Keratinocyte (primary cell): ENCODE measurements at regions not wholly inside any gene's neighbourhood (a gene's known extent, or its start where the extent isn't known, plus 50 kb on each side); places are given as distances from the start of the nearest gene placed in this dataset.

ENCODE experiments used
- DNase-seq: peaks from one replicate; pipeline ENCODE4 v3.0.0-alpha.2; 2011; ENCODE audit warnings: low read depth, missing footprints, low spot score
- FAIRE-seq: peaks from 2 replicates; lab custom pipeline; 2011; peaks lifted over from hg19 to GRCh38; lab: Jason Lieb, UNC
- H2AFZ ChIP-seq: 2 replicates; pipeline ENCODE4 v1.6.0; 2012; ENCODE audit warnings: low read length, control low read depth, inconsistent platforms; ENCODE audit not compliant: control insufficient read depth
- H3K27ac ChIP-seq: 2 replicates; pipeline ENCODE4 v1.5.1; 2011; ENCODE audit warnings: low read length; ENCODE audit not compliant: control insufficient read depth, insufficient read depth
- H3K27me3 ChIP-seq: 3 replicates; pipeline ENCODE4 v1.6.0; 2011; ENCODE audit warnings: low read length; ENCODE audit not compliant: control insufficient read depth, insufficient read depth; ENCODE audit errors: extremely low read depth
- H3K36me3 ChIP-seq, 2 experiments: 2 replicates in 1 of 2; 3 replicates in 1 of 2; pipeline ENCODE4 v1.5.1; 2011; ENCODE audit warnings: low read length in 2 of 2, mild to moderate bottlenecking in 1 of 2; ENCODE audit not compliant: control insufficient read depth in 2 of 2, insufficient read depth in 2 of 2; ENCODE audit errors: extremely low read depth in 1 of 2
- H3K4me1 ChIP-seq: 3 replicates; pipeline ENCODE4 v1.5.1; 2011; ENCODE audit warnings: low read length; ENCODE audit not compliant: control insufficient read depth, insufficient read depth; ENCODE audit errors: extremely low read depth
- H3K4me2 ChIP-seq: 3 replicates; pipeline ENCODE4 v1.6.0; 2011; ENCODE audit warnings: low read depth, low read length; ENCODE audit not compliant: control insufficient read depth, insufficient read depth; ENCODE audit errors: extremely low read depth
- H3K4me3 ChIP-seq, 3 experiments: fragments of 200-600 bp in 1 of 3; sonication (generic) in 1 of 3; 2 replicates in 2 of 3; 3 replicates in 1 of 3; pipeline ENCODE4 v1.5.1; 2011 to 2016; ENCODE audit warnings: low read length in 3 of 3, mild to moderate bottlenecking in 3 of 3, control low read depth in 2 of 3, inconsistent platforms in 1 of 3, low read depth in 1 of 3, mixed read lengths in 1 of 3, mixed run types in 1 of 3, moderate library complexity in 1 of 3; ENCODE audit not compliant: control insufficient read depth in 2 of 3, insufficient read depth in 2 of 3; ENCODE audit errors: extremely low read depth in 1 of 3
- H3K79me2 ChIP-seq: 2 replicates; pipeline ENCODE4 v1.6.0; 2012; ENCODE audit warnings: low read length; ENCODE audit not compliant: control insufficient read depth, insufficient read depth
- H3K9ac ChIP-seq: 3 replicates; pipeline ENCODE4 v1.6.0; 2011; ENCODE audit warnings: low read length; ENCODE audit not compliant: control insufficient read depth, insufficient read depth; ENCODE audit errors: extremely low read depth
- H3K9me1 ChIP-seq: 3 replicates; pipeline ENCODE4 v1.6.0; 2011; ENCODE audit warnings: low read length; ENCODE audit not compliant: control insufficient read depth, insufficient read depth; ENCODE audit errors: extremely low read depth
- H3K9me3 ChIP-seq: 2 replicates; pipeline ENCODE4 v1.5.1; 2012; ENCODE audit warnings: low read depth, low read length; ENCODE audit not compliant: control insufficient read depth
- H4K20me1 ChIP-seq: 3 replicates; pipeline ENCODE4 v1.6.0; 2011; ENCODE audit warnings: low read length; ENCODE audit not compliant: control insufficient read depth, insufficient read depth; ENCODE audit errors: extremely low read depth
- CTCF ChIP-seq, 3 experiments: IDR thresholded peaks in 1 of 3; conservative IDR thresholded peaks in 1 of 3; optimal IDR thresholded peaks in 1 of 3; 2 replicates in 2 of 3; 3 replicates in 1 of 3; pipeline versions ENCODE3 to v1.5.1; 2011; ENCODE audit warnings: low read length in 3 of 3, mild to moderate bottlenecking in 3 of 3, moderate library complexity in 2 of 3, control low read depth in 1 of 3, inconsistent platforms in 1 of 3; ENCODE audit not compliant: insufficient read depth in 2 of 3; ENCODE audit errors: extremely low read depth in 1 of 3
- EZH2 ChIP-seq: IDR thresholded peaks from one replicate; pipeline ENCODE4 v1.6.1; 2012; ENCODE audit warnings: inconsistent platforms, mild to moderate bottlenecking, low read length, moderate library complexity
- dilution Hi-C: fragments of 300-500 bp; cut with MboI; formaldehyde crosslinking; loops from one replicate; pipeline ENCODE4 v1.7.0; 2020; ENCODE audit warnings: low sequenced_read_pairs; ENCODE audit not compliant: extremely low pct_ligation_motif_present

GRCh38 chr19:28207244-28207643 lies 1005.7 kb downstream of the UQCRFS1 start:
- H3K9me3 ChIP-seq: peaks cover 4% of the 10 kb centered on the region
- no peaks in the 10 kb centered on the region for H3K9me1 ChIP-seq
- H2AFZ ChIP-seq: no peak overlapping the region
- dilution Hi-C loops: no loop called here
- H3K4me2 ChIP-seq: no peak overlapping the region
- no peak for DNase-seq
- no peak overlapping the region for H3K9ac ChIP-seq
- H3K4me1 ChIP-seq: no peaks in the 10 kb centered on the region
- no peaks in the 10 kb centered on the region for H3K27me3 ChIP-seq
- H3K27ac ChIP-seq: no peak overlapping the region
- H3K36me3 ChIP-seq: no peaks in the 10 kb centered on the region
- FAIRE-seq: no peak
- H4K20me1 ChIP-seq: no peaks in the 10 kb centered on the region
- no peak overlapping the region for H3K4me3 ChIP-seq
- no peaks in the 10 kb centered on the region for H3K79me2 ChIP-seq
- TF ChIP-seq EZH2: no peak
- no peak for TF ChIP-seq CTCF (optimal IDR thresholded peaks at IDR 0.05 in 1 of 3, IDR thresholded peaks at IDR 0.05 in 1 of 3, conservative IDR thresholded peaks at IDR 0.05 in 1 of 3; ENCODE audit: extremely low read depth in 1 of 3, insufficient read depth in 2 of 3, low read length in 3 of 3)

GRCh38 chr19:28201462-28201943 lies 1011.4 kb downstream of the UQCRFS1 start:
- Histone ChIP-seq H3K4me2 (no peak overlapping the region), H3K36me3 (no peaks in the 10 kb centered on the region), H3K9me1 (no peaks in the 10 kb centered on the region), H4K20me1 (no peaks in the 10 kb centered on the region), H3K27ac (no peak overlapping the region), H3K27me3 (no peaks in the 10 kb centered on the region), H2AFZ (no peak overlapping the region), H3K79me2 (no peaks in the 10 kb centered on the region), H3K4me3 (no peak overlapping the region), H3K9ac (no peak overlapping the region), H3K9me3 (peaks cover 17% of the 10 kb centered on the region), H3K4me1 (no peaks in the 10 kb centered on the region)
- FAIRE-seq: no peak
- TF ChIP-seq EZH2 (no peak), CTCF (optimal IDR thresholded peaks at IDR 0.05 in 1 of 3, IDR thresholded peaks at IDR 0.05 in 1 of 3, conservative IDR thresholded peaks at IDR 0.05 in 1 of 3; ENCODE audit: extremely low read depth in 1 of 3, insufficient read depth in 2 of 3, low read length in 3 of 3) (no peak)
- DNase-seq: no peak
- dilution Hi-C loops: no loop called here
